Erythroblast (primary cell): ENCODE measurements at regions not wholly inside any gene's neighbourhood (a gene's known extent, or its start where the extent isn't known, plus 50 kb on each side); places are given as distances from the start of the nearest gene placed in this dataset.

ENCODE experiments used
- DNase-seq, 2 experiments: peaks; one replicate each; lab custom pipeline; 2025; lab: John Stamatoyannopoulos, UW
- GATA1 ChIP-seq: IDR thresholded peaks from 2 replicates; pipeline ENCODE4 v1.6.1; 2011; ENCODE audit warnings: low read depth, mild to moderate bottlenecking, control low read depth, low read length, moderate library complexity
- POLR2A ChIP-seq: IDR thresholded peaks from 2 replicates; pipeline ENCODE4 v1.6.1; 2011; ENCODE audit warnings: mild to moderate bottlenecking, low read length

DNA sequence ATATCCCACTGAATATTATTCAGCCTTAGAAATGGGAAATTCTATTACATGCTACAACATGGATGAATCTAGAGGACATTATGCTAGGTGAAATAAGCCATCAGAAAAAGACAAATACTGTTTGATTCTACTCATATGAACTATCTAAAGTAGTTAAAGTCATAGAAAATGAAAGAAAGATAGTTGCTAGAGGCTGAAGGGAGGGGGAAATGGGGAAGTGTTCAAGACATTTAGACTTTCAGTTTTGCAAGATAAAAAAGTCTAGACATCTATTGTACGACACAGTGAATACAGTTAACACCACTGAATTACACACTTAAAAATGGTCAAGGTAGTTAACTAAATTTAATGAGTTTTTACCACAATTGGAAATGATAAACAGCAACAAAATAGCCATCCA, 835.9 kb upstream of the CHAC2 start:
- no peak for DNase-seq
- TF ChIP-seq GATA1 (no peak), POLR2A (no peak)

DNA sequence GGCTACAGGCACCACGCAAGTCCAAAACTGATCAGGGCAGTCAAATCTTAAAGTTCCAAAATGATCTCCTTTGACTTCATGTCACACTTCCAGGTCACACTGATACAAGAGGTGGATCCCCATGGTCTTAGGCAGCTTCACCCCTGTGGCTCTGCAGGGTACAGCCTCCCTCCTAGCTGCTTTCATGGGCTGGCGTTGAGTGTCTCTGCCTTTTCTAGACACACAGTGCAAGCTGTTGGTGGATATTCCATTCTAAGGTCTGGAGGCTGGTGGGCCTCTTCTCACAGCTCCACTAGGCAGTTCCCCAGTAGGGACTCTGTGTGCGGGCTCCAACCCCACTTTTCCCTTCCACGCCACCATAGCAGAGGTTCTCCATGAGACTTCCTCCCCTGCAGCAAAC, 838.2 kb upstream of the CHAC2 start:
- TF ChIP-seq POLR2A (no peak), GATA1 (no peak)
- DNase-seq, result no peak

DNA sequence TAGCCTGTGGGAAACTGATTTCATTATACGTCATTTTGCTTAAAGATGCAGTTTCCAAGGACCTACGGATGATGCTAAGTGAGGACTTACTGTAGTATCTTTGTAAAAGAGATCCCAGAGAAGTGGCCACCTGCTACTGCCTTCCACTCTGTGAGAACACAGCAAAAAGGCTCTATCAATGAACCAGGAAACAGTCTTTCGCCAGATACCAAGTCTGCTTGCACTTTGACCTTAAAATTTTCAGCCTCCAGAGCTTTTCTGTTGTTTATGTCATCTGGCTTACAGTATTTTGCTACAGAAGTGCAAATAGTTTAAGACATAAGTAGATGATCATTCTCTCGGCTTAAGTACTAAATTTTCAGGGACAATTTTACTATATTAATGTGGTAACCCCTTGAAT, 847.9 kb upstream of the CHAC2 start:
- DNase-seq, result no peak
- TF ChIP-seq POLR2A (no peak), GATA1 (no peak)

DNA sequence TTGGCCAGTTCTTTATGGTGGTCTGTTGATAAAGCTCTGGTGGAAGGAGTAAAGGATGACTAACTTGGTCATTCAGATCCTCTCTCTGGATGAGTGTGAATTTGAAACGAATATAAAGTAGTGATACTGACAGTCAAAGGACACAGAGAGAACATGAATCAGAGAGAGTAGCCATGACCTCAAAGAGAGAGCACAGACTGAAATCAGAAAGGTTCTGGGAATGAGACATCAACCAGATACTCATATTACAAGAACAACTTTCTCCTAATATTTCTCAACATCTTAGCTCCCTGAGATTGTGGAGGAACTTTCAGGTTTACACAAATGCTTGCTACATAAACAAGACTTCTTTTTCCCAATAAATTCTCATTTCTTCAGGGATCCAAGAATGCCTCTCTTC, 849.1 kb upstream of the CHAC2 start:
- TF ChIP-seq POLR2A (no peak), GATA1 (no peak)
- DNase-seq, result no peak

DNA sequence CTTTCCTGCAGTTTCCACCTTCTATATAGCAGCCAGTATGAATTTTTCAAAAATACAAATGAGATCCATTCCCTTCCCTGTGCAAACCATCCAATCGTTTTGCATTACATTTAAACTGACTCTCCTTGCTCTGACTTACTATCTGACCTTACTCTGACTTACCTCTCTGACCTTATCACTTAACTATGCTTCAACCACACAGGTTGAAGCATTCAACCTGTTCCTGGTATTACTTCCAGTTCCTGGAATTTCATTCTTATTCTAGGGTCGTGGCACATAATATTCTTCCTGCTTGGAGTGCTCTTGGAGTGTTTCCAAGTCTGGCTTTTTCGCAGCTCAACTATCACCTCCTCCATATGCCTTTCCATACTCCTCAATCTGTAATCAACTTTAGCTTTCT, 850.6 kb upstream of the CHAC2 start:
- DNase-seq, result no peak
- no peak for TF ChIP-seq POLR2A
- no peak for TF ChIP-seq GATA1

DNA sequence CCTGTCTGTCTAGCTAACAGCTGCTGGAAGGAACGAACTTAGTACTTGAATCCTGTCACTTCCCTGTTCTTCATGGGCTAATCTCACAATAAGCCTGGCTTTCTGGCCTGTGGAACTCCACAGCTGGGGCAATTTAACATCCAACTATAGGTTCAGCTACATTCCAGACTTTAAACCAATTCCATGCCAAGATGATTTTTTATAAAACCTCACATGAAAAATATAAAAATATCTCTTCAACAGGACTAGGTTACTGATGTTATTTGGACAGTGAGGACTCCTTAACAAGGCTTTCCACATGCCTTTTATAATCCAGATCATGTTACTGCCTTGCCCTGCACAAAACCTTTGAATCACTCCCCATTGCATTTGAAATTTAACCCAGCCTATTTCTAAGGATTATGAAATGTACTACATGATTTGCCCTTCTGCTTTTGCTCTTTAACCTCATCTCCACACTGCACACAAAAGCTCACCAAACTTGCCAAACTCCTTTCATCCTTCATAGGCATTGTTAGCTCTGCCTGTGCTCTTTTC, 863.2 kb upstream of the CHAC2 start:
- TF ChIP-seq POLR2A (no peak), GATA1 (no peak)
- no peak for DNase-seq

DNA sequence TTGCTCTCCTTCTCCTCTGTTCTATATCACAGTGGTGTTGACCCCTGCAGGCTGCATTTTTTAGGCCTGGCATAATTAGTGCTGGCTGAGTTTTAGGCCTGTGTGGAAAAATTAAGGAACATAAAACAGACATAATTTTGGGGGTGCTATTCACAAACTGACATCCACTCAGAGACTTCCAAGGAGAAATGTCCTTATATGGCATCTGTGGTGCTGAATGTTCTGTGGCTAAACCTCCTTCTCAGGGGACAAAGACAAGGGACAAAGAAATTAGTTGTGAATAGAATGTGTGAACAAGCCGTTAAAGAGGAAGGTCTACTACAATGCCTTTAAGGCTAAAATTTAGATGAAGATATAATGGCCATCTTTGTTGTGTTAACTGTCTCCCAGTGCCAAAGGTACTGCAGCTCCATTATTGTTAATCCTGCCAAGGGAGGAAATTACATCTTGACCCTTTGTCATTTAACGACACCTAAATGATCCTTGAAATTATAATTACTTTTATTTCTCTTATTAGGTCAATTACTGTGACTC, 870.0 kb upstream of the CHAC2 start:
- TF ChIP-seq POLR2A (no peak), GATA1 (no peak)
- DNase-seq, result no peak

DNA sequence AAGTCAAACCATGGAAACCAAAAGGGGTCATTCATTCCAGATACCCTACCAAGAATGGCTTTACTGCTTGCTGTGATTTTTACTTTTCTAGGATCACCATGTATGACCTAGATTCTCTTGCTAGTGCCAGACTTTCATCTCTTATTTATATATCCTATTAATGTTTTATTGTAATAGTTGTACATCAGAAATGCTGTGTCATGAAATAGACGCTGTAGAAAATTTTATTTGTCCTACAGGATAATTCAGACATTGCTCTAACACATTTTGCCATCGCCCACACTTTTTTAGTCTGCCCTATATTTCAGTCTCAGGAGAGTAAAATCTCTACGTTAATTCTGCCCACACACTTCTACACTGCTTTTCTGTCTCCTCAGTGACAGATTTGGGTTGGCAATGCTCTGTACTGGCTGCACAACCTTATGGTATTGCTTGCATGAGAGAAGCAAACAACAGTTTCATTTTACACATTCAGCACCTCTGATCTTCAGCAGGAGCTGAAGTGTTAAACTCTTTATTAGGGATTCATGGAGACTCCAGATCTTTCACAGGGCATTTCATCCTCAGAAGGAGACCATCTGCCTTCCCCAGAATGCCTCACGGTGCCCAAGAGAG, 871.8 kb upstream of the CHAC2 start:
- no peak for DNase-seq
- TF ChIP-seq POLR2A (no peak), GATA1 (no peak)

DNA sequence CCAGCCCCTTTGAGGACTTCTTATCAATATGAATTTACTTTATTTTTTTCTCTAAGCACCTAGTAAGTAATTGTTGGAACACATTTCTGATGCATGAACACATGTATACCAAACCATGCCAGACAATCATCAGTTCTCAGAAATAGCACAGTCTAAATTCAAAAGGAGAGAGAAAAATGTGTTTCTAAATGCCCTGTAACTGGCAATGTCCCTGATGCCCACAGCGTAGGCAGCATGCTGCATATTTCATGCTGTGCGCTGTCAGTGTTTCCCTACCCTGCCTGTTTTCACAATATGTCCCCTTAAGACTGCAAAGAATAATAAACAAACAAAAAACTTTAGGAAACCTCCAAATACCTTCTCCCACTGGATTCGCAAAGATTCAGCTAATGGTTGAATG, 881.0 kb upstream of the CHAC2 start:
- TF ChIP-seq POLR2A (no peak), GATA1 (no peak)
- DNase-seq, result no peak

DNA sequence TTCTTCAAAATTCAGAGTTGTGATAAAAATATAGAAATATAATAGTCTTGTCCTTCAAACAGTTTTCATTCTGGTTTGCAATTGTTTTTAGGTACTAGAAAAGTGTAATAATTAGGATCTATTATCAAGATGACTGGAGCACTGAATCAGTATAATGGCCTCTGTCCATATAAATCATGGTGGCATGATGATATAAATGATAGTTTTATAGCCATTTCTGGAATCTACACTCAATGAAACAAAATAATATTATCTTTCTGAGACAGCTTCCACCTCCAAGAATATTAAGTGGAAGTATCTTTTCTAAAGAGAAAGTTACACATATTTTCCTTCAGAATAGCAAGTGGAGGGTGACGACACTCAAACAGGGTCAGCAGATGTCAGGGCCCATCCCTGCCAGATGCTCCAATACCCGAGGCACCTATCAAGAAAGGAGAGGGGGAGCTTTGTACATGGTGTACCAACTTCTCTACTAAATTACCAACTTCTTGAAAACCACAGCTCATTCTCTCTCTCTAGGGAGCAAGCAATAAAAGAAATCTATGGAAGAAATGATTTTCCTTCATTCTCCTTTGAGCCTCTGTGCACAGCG, 882.7 kb upstream of the CHAC2 start:
- DNase-seq, result no peak
- TF ChIP-seq GATA1 (no peak), POLR2A (no peak)

DNA sequence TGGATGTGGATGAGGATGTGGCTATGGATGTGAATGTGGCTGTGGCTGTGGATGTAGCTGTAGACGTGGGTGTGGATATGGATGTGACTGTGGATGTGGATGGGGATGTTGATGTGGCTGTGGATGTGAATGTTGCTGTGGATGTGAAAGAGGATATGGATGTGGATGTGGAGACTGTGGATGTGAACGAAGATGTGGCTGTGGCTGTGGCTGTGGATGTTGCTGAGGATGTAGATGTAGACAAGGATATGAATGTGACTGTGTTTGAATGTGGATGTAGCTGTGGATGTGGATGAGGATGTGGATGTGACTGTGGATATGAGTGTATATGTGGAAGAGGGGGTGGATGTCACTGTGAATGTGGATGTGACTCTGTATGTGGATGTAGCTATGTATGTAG, 884.6 kb upstream of the CHAC2 start:
- TF ChIP-seq POLR2A (no peak), GATA1 (no peak)
- DNase-seq, result no peak

DNA sequence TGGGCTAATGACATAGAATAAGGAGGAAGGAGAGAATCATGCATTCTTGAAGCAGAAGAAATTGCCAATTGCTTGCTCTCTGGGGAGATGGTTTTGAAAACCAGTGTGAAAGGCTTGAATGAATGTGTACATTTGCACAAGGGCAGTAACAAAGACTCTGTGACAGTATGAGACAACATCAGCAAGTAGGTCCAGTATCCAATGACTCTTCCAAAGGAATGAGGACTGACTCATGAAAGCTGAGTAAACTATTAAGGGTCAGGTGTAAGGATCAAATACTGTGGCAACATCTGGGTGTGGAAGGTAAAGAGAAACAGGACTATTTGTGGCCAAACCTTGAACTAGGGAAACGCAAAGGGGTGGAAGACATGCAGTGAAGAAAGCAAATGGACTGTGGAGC, 886.0 kb upstream of the CHAC2 start:
- DNase-seq, result no peak
- TF ChIP-seq POLR2A (no peak), GATA1 (no peak)

DNA sequence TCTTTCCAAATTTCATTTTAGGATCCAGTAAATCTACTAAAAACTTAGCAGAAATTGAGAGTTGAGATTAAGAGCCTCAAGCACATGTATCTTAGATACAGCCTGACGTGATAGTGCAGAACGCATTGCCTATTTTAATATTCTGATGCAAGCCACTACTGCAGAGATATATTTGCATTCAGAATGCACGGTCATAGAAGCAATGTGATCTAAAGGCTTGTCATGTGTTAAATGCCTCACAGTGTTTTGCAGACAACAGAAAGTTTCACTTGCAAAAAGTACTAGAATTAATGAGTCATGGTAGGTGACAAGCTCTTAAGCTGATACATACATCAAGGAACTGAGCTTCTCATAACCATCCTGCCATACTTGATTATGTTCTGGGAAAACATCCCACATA, 886.7 kb upstream of the CHAC2 start:
- no peak for DNase-seq
- no peak for TF ChIP-seq POLR2A
- no peak for TF ChIP-seq GATA1

DNA sequence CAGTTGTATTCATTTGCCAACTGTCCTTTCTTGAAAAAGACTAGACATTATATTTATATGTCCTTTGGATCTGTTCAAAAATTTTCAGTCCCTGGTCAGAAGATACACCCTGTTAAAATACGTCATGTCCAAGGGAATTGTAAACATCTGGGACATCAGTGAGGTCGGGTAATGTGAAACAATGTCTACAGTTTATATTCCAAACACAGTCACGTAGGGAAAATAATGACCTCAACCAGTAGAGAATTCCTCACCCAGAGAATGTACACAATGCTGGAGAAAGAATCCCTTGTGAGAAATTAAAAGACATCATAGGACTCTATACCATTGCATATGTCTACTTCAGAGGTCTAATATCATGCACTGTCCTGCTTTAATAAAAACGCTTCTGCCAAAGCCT, 888.0 kb upstream of the CHAC2 start:
- TF ChIP-seq POLR2A (no peak), GATA1 (no peak)
- DNase-seq, result no peak

DNA sequence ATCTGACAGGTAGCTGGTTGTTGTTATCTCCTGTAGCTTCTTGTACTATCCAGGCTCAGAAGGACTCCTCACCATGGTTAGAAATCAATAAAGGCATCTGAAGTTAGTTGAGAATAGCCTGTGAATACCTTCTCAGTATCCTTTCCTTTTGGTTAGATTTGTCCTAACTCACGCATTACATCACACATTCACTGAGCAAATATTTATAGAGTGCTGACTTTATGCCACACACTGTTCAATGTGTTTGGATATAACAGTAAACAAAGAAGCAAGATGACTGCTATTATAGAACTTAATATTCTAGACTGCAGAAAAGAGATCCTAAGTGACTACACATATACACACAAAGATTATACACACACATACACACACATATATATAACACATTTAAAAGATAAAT, 889.9 kb upstream of the CHAC2 start:
- DNase-seq, result no peak
- TF ChIP-seq GATA1, result no peak
